HG03442 (cell line): ENCODE measurements at regions not wholly inside any gene's neighbourhood (a gene's known extent, or its start where the extent isn't known, plus 50 kb on each side); places are given as distances from the start of the nearest gene placed in this dataset.

Experiments used
- ATAC-seq: cut with Tn5 transposase; IDR thresholded peaks from one replicate; pipeline ENCODE4 v1.9.1; 2021; ENCODE audit warnings: mild to moderate bottlenecking, moderate library complexity; ENCODE audit not compliant: unreplicated experiment

DNA sequence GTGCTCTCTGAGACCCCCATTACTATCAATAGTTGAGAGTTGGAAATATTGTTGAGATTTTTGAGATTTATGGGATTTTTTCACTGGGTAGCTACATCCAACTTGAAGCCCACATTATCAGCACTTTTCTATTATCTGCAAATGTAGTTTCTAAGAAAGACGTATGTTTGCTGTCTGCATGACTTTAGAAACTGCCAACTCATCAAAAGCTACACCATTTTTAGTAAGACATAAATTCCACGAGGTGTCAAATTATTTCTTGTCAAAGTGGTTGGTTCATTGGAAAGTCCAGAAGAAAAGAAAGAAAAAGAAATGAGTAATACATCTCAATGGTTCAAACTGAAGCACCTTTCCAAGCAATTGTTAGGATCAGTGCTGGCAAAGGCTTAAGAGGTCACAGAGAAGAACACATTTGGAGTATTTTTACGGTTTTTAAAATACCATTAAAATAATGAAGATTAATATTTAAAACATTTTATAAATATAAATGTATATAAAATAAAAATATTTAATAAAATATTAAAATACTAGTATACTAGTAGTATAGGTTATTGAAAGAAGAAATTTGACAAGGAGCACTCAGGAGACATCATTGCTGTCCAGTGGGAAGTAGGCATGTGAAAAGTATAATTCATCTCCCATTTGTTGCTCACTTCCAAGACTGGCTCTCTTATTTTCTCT lies 463.5 kb downstream of the TAFA4 start:
- no peak for ATAC-seq

DNA sequence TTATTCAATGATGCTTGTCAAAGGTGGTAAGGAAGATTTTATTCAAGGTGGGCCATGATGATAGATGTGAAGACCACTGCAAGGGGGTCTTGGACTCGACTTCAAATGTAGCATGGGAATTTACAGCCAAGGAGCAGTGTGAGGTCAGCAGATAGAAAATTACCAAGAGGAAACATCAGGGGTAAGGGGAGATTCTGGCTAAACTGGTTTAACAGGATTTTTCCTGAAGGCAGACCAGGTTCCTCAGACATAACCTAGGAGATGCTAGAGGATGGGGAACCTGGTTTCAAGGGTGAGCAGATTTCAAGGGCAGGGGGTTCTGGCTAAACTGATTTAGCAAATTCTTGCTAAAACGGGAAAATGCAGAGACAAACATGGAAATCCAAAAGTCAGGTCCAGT lies 464.9 kb downstream of the TAFA4 start:
- ATAC-seq = no peak

DNA sequence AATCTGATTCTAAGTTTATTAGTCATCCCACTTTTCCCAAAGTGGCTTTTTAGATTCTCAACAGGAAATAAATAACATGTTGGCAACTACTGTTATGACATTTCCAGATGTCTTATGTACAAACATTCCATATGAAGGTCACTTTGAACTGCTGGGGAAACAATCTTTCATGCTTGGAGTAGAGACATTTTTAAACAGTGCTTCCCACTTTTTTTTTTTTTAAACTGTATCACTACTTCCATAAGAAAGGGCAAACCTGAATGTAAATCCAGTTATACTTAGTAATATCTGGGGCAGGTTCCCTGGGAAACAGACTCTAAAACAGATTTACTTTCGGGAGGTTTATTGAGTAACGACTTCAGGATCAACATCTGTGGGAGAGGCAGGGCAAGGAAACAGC lies 473.8 kb downstream of the TAFA4 start:
- ATAC-seq = no peak

DNA sequence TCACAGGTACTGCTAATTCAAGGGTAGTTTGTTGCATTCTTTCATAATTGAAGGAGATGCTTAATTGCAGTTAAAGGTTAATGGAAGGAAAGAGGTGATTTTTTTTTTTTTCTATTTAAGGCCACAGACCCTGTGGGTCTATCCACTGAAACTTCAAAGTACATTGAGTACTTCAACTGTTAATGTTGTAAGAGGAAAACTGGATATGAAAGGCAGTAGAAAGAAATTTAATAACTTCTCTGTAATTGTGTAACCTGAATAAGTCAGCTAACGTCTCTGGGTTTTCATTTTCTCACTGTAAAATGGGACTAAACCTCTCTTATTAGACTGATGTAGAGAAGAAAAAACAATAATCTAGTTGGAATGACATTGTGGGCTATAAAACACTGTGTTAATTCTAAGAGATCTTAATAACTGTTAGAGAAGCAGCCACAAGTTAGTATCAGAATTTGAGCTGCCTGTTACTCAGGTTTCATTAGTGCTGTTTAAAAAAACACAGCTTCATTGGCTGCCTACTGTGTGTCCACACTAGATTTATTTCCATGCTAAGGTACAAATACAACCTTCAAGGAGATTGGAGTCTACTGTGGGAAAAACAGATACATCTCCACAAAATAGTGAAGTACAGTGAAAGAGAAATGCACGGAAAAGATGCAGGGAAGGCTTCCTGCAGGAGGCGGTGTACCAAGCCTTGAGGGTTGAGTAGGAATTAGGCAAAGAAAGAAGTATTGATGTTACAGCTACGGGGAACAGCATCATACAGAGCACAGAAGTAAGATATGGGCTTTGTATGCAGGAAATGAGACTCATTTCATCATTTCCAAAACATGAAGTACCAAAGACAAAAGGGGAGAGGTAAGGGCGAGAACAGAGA lies 483.6 kb downstream of the TAFA4 start:
- no peak for ATAC-seq

DNA sequence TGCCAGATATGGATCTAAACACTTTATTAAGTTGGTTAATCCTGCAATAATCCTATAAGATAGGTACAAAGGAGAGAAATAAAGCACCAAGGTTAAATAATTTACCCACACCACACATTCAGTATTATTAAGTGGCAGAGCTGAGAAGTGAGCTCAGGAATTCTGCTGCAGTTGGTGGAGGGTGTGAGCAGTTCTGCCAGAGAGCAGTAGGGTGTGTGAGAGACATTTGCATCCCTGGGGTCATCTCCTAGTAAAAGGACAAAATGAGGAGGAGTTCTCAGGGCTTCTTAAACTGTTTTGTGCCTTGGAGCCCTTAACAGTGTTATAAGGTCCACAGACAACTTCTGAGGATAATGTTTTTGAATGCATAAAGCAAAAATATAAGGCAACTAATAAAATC lies 484.5 kb downstream of the TAFA4 start:
- no peak for ATAC-seq

DNA sequence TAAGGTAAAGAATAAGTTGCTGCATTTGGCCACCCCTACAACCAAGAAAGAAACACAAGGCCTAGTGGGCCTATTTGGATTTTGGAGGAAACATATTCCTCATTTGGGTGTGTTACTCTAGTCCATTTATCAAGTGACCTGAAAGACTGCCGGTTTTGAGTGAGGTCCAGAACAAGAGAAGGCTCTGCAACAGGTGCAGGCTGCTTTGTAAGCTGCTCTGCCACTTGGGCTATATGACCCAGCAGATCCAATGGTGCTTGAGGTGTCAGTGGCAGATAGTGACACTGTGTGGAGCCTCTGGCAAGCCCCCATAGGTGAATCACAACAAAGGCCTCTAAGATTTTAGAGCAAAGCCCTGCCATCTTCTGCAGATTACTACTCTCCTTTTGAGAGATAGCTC lies 491.3 kb downstream of the TAFA4 start:
- ATAC-seq = no peak

DNA sequence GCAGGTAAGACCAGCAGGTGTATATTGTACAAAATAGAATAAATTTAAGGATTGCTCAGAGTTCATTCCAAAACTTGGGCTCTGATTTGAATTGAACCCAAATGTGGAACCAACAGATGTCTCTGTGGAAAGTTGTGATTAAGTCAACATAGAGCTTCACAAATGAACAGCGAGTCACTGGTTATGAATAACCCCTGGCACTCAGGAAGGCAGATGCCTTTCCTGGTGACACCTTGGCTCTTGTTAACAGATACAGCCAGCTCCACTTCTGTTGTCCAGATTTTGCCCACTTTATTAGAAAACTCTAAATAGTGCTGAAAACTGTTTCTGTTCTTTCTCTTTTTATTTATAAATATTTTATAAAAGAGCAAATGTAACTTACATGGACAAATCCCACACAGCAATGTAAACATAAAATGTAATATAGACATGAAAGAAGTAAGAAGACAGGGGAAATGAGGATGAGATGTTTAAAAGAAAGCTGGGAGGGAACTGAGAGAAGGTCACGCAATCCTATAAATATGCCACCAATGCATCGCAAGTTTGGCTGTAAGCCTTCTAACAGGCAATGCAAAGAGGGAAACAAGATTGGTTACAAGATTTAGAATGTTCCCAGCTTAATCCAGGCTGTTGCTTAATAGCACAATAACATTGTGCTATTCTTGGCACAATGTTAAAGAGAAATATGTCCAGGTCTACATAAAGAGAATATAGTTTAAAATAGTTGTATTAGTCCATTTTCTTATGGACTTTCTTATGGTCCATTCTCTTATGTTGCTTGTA lies 495.5 kb downstream of the TAFA4 start:
- ATAC-seq = no peak

DNA sequence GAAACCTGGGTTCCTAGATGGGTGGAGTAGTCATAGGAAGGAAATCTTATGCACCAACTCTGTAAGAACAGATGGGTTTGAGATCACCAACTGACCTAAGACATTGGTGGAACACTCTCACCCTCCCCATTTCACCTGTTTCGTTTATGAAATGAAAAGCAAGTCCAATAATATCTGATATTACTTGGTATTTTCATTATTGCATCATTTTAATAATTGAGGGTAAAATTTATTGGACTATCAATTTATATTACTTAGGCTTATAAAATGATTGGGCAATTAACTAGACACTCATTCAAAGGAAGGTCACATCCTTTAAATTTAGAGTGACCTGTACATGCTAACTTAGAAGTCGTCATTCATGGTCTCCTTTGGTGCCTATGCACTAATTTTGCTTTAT lies 503.9 kb downstream of the TAFA4 start:
- no peak for ATAC-seq

DNA sequence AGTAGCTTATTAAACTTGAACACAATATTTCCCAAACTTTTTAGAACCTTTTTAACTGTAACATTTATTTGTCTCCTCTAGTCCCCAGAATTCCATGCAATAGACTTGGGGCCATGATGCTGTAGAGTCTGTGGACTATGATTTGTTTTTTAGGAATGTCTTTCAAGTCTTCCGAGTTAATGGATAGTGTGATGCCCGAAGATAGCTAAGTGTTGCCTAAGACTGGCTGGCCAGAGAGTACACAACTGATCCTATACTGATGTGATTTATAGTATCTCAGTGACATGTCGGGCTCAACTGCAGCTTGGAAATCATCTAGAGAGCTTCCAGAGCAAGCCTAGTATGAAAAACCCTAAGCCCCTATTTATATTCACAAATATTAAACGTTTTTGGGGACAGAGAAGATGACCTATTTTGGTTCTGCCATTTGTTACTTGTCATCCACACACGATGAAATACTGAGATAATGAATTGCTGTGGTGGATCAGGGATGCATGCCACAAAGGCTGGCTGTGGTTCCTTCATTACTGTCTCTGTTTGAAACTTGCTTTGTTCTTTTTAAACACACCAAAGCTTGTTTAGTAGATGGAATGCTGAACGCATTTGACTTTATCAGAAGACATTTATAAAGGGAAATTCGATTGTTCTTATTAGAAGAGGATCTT lies 507.4 kb downstream of the TAFA4 start:
- ATAC-seq = no peak

DNA sequence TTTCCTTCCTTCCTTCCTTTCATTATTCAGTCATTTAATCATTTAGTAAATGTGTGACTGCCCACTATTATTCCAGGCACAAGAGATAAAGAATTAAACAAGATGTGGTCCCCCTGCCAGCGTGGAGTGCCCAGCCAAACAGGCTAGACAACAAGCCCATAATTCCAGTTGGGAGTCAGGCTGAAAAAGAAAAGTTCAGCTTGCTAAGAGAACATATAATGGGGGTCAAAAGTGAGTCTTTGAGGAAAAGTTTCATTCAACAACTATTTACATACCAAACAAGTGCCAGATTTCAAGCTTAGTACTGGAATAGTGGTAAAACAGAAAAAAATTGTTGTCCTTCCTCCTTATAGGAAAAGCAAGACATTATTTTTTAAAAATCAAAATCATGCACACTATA lies 523.7 kb downstream of the TAFA4 start:
- ATAC-seq = no peak

DNA sequence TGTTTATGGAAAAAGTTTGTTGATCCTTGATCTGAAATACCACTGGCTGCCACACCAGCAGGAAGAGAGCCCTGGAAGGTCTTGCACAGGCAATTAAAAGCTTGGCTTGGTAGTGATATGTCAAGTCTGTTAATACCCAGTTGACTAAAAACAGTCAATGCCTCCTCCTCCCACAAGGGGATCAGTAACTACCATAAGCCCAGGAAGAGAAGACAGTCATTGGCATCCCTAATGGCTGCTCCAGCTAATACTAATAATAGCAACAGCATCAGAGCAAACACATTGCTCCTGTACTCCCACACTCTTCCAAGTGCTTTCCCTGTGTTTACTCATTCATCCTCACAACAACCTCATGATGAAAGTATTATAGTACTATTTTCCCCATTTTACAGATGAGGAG lies 528.6 kb downstream of the TAFA4 start:
- ATAC-seq = no peak

DNA sequence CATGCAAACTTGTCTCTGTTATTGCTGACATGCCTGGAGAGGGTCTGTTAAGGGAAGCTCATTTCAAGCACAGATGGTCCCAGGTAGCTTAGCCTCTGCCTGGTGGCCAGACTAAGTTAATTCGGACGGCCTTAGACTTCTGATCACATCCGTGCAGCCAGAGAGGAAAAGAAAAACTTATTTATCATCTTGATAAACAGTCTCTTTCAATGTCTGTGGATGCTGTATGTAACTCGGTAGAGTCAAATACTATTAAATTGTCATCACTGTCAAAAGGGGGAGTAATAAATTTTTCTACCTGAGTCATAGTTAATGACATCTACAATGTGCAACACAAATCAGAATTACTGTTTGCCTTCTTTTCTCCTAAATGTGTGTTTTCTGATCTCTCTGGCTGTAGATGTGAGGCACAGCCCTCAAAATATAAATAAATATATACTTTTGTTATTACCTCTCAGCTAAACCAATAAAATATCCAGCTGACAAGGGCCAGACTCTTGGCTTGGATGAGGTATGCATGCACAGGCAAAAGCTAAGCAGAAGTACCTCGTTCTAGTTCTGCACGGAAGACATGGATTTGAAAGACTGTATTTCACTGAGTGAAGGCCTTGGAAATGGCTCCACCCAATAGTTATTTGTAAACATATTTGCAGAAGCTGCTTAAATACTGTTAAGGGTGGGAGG lies 530.0 kb downstream of the TAFA4 start:
- no peak for ATAC-seq

DNA sequence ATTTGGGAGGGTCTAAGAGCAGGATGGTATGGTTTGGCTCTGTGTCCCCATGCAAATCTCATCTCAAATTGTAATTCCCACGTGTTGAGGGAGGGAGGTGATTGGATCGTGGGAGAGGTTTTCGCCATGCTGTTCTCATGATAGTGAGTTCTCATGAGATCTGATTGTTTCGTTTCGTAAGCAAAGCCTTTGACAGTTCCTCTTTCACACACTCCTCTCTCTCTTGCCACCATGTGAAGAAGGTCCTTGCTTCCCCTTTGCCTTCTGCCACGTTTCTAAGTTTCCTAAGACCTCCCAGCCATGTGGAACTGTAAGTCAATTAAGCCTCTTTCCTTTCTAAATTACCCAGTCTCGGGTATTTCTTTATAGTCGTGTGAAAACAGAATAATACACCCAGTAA lies 553.7 kb downstream of the TAFA4 start:
- ATAC-seq = no peak

DNA sequence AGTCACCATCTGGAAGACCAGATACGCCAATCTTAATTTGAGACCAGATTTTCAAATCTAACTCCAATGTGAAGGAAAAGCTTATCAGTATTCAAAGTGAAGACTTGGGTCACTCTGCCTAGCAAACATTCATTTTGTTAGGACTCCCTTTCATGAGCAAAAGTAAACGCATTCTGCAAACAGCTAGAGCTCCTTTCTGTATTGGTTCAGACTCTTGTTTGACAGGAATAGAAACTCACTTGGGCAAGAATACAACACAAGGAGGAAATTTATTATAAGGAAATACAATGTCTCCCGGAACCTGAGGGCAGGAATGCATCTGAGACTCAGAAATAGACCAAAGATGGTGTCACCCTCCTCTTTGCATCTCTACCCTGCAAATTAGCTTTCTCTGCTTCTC lies 558.6 kb downstream of the TAFA4 start:
- ATAC-seq = no peak

DNA sequence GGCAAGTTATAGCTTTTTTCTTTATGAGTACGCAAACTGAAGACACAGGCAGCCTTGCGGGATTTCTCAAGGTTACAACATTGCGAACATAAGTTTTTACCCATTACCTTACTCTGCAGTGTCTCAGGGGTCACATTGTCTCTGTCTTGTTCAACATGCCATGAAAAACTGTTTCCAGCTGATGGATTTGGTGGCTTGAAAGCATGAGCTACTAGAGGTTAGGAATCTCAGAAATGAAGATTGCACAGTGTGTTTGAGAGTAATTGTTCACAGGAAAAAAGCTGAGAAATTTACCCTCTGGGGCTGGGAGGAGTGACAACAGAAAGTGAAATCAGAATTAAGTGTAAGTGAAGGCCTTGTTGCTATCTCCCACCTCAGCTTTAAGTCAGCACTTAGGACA lies 568.6 kb downstream of the TAFA4 start:
- no peak for ATAC-seq

DNA sequence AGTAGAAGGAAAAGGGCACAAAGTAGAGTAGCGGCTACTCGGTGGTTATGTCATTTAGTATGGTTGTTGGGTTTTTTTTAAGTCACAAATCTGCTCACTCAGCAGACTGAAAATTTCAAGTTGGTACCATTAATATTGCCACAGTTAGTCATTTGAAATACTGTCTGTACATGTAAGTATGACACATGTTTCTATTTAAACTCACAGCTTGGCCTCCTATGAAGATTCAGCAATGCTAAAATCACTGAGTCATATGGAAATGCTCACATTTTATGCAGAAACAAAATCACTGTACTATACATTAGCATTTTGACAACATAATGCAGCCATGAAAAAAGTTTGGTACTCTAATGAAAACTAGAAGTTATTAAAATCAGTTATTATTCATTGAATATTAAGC lies 571.9 kb downstream of the TAFA4 start:
- ATAC-seq = no peak

DNA sequence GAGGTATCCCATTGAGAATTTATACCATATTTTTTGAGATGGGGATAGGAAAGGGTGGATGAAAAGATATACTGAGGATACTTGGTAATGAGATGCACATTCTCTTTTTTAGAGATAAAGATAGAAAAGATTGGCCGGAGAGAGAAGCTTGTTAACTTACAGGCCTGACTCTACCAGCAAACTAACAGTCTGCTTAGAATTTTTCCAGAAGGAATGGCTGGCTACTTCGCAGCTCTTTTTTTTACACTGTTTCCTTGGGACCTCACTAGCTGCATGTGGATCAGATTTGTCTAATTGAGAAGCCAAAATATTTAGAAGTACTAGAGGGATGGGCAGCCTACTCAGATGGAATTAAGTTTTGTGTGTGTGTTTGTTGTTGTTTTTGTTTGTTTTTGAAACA lies 586.6 kb downstream of the TAFA4 start:
- ATAC-seq = no peak

DNA sequence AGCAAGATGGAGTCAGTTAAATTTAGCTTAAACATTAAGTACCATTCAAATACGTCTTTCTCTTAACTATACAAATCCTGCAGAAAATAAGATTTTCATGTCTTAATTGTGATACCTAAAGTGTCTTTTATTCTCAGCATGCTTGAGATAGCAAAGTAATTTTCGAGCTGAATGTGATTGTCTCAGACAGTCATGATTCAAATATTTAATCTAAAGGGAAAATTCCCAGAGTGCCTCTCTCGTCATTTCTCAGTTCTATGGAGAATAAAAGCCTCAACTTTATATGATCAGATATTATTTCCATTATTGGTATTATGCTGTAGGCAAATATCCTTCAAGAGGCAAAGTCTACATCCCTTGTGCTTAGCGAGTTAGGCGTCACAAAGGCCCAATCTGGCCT lies 589.9 kb downstream of the TAFA4 start:
- no peak for ATAC-seq

DNA sequence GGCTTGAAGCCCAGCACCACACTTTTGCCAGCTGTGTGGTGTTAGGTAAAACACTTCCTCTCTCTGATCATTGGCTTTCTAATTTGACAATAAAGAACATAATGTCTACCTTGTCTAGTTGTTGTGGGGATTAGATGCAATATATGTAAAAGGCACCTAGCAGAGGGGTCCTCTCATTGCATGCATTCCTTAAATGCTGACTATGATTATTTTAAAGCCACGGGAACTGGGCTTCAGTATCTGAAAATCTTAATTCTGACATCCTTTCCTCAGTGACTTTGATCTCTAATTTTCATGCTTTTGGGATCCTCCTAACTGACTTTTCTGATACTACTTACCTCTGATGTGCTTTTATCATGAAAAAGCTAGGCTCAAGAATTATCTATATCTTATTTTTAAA lies 596.3 kb downstream of the TAFA4 start:
- ATAC-seq = no peak

DNA sequence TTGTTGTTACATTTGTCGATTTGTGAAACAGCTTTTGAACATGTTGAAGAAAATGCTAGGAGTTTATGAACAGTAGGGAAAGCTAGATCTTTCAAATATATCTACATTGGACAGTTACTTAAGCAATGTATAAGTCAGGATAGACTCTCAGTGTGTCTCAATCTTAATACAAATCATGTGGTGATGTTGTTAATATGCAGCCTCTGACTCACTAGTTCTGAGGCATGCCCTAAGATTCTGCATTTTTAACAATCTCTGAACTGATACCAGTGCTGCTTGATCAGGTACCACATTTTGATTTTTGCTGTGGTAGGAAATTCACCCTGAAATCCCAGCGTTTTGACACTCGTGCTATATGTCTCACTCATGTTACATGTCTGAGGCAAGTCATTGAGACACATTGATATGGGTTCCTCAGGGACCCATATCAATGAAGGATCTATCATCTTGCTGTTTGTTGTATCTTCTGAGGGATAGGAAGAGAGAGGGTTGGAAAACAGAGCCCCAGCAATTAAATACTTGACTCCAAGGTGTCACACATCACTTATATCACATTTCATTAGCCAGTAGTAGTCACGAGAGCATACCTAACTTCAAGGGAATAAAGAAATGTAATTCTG lies 597.9 kb downstream of the TAFA4 start:
- no peak for ATAC-seq
